Hepatocyte (in vitro differentiated cells): ENCODE measurements at regions not wholly inside any gene's neighbourhood (a gene's known extent, or its start where the extent isn't known, plus 50 kb on each side); places are given as distances from the start of the nearest gene placed in this dataset.

Experiments
- CTCF ChIP-seq: fragments of 200-600 bp; sonication (generic); IDR thresholded peaks from 2 replicates; pipeline ENCODE4 v1.5.1; 2016; ENCODE audit warnings: antibody characterized with exemption, mild to moderate bottlenecking; ENCODE audit not compliant: poor library complexity
- EZH2 ChIP-seq: fragments of 200-600 bp; sonication (generic); IDR thresholded peaks from 2 replicates; pipeline ENCODE4 v1.6.1; 2016; ENCODE audit warnings: antibody characterized with exemption, mild to moderate bottlenecking, borderline replicate concordance

GRCh38 chr3:6580808-6581207 lies 280.1 kb upstream of the GRM7 start:
- no peak for TF ChIP-seq CTCF
- no peak for TF ChIP-seq EZH2
